ENCODE measurements at regions not wholly inside any gene's neighbourhood (a gene's known extent, or its start where the extent isn't known, plus 50 kb on each side); places are given as distances from the start of the nearest gene placed in this dataset.

- peaks cover 0 to 5% (median 4%) of the 10 kb centered on the region in 3 donors for H3K9me3 Mint-ChIP-seq
- Histone ChIP-seq H3K27ac (ENCODE audit: low read length) (no peak overlapping the region), H3K27me3 (replicated peaks in 1 of 2; ENCODE audit: control insufficient read depth in 2 of 2, extremely low read depth in 1 of 2, insufficient read depth in 2 of 2, low read length in 1 of 2) (peaks cover 0 to 13% of the 10 kb centered on the region in 2 experiments), H3K4me3 (ENCODE audit: control insufficient read depth in 1 of 2, extremely low read depth in 1 of 2, low read length in 1 of 2) (no peak overlapping the region), H3K4me1 (ENCODE audit: control insufficient read depth in 1 of 2, extremely low read depth in 1 of 2, insufficient read depth in 2 of 2, low read length in 2 of 2) (no peaks in the 10 kb centered on the region), H3K36me3 (ENCODE audit: control insufficient read depth in 2 of 2, extremely low read depth in 1 of 2, insufficient read depth in 1 of 2, low read length in 1 of 2) (no peaks in the 10 kb centered on the region), H3K9me3 (no peaks in the 10 kb centered on the region)
- POLR2A ChIA-PET: no interaction called here
- no peak for DNase-seq
- CTCF ChIA-PET: interaction anchor here in 1 of 2 donors (0.7 kb wide), 1 partner anchor 35 kb away, joined by 4 read pairs; no protein-coding TSS in a partner anchor
- peaks cover 18 to 29% of the 10 kb centered on the region in 2 donors for H3K27me3 Mint-ChIP-seq
- no peaks in the 10 kb centered on the region for H3K36me3 Mint-ChIP-seq
- WGBS (ENCODE audit: insufficient coverage): no CpG with 5 or more reads among the region's 8 CpGs
- no peaks in the 10 kb centered on the region for H3K4me1 Mint-ChIP-seq
- no peak for ATAC-seq (replicated peaks in 1 of 4)
- no peak overlapping the region for H3K27ac Mint-ChIP-seq
- no peak overlapping the region for H3K4me3 Mint-ChIP-seq
Observed at GRCh38 chr2:136492901-136493300, 272.4 kb upstream of the THSD7B start.

GRCh38 chr2:136490100-136490499 lies 275.2 kb upstream of the THSD7B start:
- DNase-seq (no peak), ATAC-seq (replicated peaks in 1 of 4) (no peak)
- Histone ChIP-seq H3K36me3 (ENCODE audit: control insufficient read depth in 2 of 2, extremely low read depth in 1 of 2, insufficient read depth in 1 of 2, low read length in 1 of 2) (no peaks in the 10 kb centered on the region), H3K4me3 (ENCODE audit: control insufficient read depth in 1 of 2, extremely low read depth in 1 of 2, low read length in 1 of 2) (no peak overlapping the region), H3K27me3 (replicated peaks in 1 of 2; ENCODE audit: control insufficient read depth in 2 of 2, extremely low read depth in 1 of 2, insufficient read depth in 2 of 2, low read length in 1 of 2) (peaks cover 0 to 6% of the 10 kb centered on the region in 2 experiments), H3K4me1 (ENCODE audit: control insufficient read depth in 1 of 2, extremely low read depth in 1 of 2, insufficient read depth in 2 of 2, low read length in 2 of 2) (no peaks in the 10 kb centered on the region), H3K27ac (ENCODE audit: low read length) (no peak overlapping the region), H3K9me3 (no peaks in the 10 kb centered on the region)
- H3K4me1 Mint-ChIP-seq: no peaks in the 10 kb centered on the region
- peaks cover 17 to 22% of the 10 kb centered on the region in 2 donors for H3K27me3 Mint-ChIP-seq
- ChIA-PET CTCF (no interaction called here), POLR2A (no interaction called here)
- no CpG with 5 or more reads among the region's 3 CpGs for WGBS (ENCODE audit: insufficient coverage)
- H3K36me3 Mint-ChIP-seq: no peaks in the 10 kb centered on the region
- H3K4me3 Mint-ChIP-seq: no peak overlapping the region
- no peak overlapping the region for H3K27ac Mint-ChIP-seq
- H3K9me3 Mint-ChIP-seq: peaks cover 0 to 5% (median 0%) of the 10 kb centered on the region in 3 donors

GRCh38 chr2:136487421-136487820 lies 277.9 kb upstream of the THSD7B start:
- Mint-ChIP-seq H3K4me1 (no peaks in the 10 kb centered on the region), H3K36me3 (no peaks in the 10 kb centered on the region), H3K4me3 (no peak overlapping the region), H3K27me3 (peaks cover 11 to 13% of the 10 kb centered on the region in 2 donors), H3K9me3 (peaks cover 0 to 5% (median 0%) of the 10 kb centered on the region in 3 donors), H3K27ac (no peak overlapping the region)
- Histone ChIP-seq H3K27ac (ENCODE audit: low read length) (no peak overlapping the region), H3K4me1 (ENCODE audit: control insufficient read depth in 1 of 2, extremely low read depth in 1 of 2, insufficient read depth in 2 of 2, low read length in 2 of 2) (no peaks in the 10 kb centered on the region), H3K27me3 (replicated peaks in 1 of 2; ENCODE audit: control insufficient read depth in 2 of 2, extremely low read depth in 1 of 2, insufficient read depth in 2 of 2, low read length in 1 of 2) (peaks cover 0 to 2% of the 10 kb centered on the region in 2 experiments), H3K36me3 (ENCODE audit: control insufficient read depth in 2 of 2, extremely low read depth in 1 of 2, insufficient read depth in 1 of 2, low read length in 1 of 2) (no peaks in the 10 kb centered on the region), H3K4me3 (ENCODE audit: control insufficient read depth in 1 of 2, extremely low read depth in 1 of 2, low read length in 1 of 2) (no peak overlapping the region), H3K9me3 (no peaks in the 10 kb centered on the region)
- ATAC-seq (replicated peaks in 1 of 4): no peak
- no peak for DNase-seq
- ChIA-PET CTCF (no interaction called here), POLR2A (no interaction called here)
- WGBS (ENCODE audit: insufficient coverage): no CpG with 5 or more reads among the region's 2 CpGs

- no peaks in the 10 kb centered on the region for H3K9me3 ChIP-seq
- no peaks in the 10 kb centered on the region for H3K4me1 ChIP-seq (ENCODE audit: control insufficient read depth in 1 of 2, extremely low read depth in 1 of 2, insufficient read depth in 2 of 2, low read length in 2 of 2)
- H3K9me3 Mint-ChIP-seq: peaks cover 0 to 5% (median 0%) of the 10 kb centered on the region in 3 donors
- H3K4me3 Mint-ChIP-seq: no peak overlapping the region
- no peaks in the 10 kb centered on the region for H3K36me3 Mint-ChIP-seq
- H3K4me1 Mint-ChIP-seq: no peaks in the 10 kb centered on the region
- ChIA-PET POLR2A (no interaction called here), CTCF (no interaction called here)
- ATAC-seq (replicated peaks in 1 of 4) (no peak), DNase-seq (no peak)
- H3K27me3 ChIP-seq (replicated peaks in 1 of 2; ENCODE audit: control insufficient read depth in 2 of 2, extremely low read depth in 1 of 2, insufficient read depth in 2 of 2, low read length in 1 of 2): no peaks in the 10 kb centered on the region
- H3K36me3 ChIP-seq (ENCODE audit: control insufficient read depth in 2 of 2, extremely low read depth in 1 of 2, insufficient read depth in 1 of 2, low read length in 1 of 2): no peaks in the 10 kb centered on the region
- no peak overlapping the region for H3K27ac Mint-ChIP-seq
- WGBS (ENCODE audit: insufficient coverage): 74% methylated on average over 3 of the region's 10 CpGs
- H3K27ac ChIP-seq (ENCODE audit: low read length): no peak overlapping the region
- peaks cover 7 to 11% of the 10 kb centered on the region in 2 donors for H3K27me3 Mint-ChIP-seq
- H3K4me3 ChIP-seq (ENCODE audit: control insufficient read depth in 1 of 2, extremely low read depth in 1 of 2, low read length in 1 of 2): no peak overlapping the region
Observed at GRCh38 chr2:136486115-136486514, 279.2 kb upstream of the THSD7B start.

GRCh38 chr2:136482966-136483365 lies 282.4 kb upstream of the THSD7B start:
- peaks cover 9 to 14% (median 12%) of the 10 kb centered on the region in 3 donors for H3K9me3 Mint-ChIP-seq
- H3K4me1 Mint-ChIP-seq: no peaks in the 10 kb centered on the region
- no peak overlapping the region for H3K4me3 Mint-ChIP-seq
- ChIA-PET CTCF (no interaction called here), POLR2A (no interaction called here)
- peaks cover 0 to 15% of the 10 kb centered on the region in 2 experiments for H3K27me3 ChIP-seq (replicated peaks in 1 of 2; ENCODE audit: control insufficient read depth in 2 of 2, extremely low read depth in 1 of 2, insufficient read depth in 2 of 2, low read length in 1 of 2)
- no peaks in the 10 kb centered on the region for H3K36me3 Mint-ChIP-seq
- 38% methylated on average over 1 of the region's 3 CpGs for WGBS (ENCODE audit: insufficient coverage)
- no peaks in the 10 kb centered on the region for H3K36me3 ChIP-seq (ENCODE audit: control insufficient read depth in 2 of 2, extremely low read depth in 1 of 2, insufficient read depth in 1 of 2, low read length in 1 of 2)
- no peak for DNase-seq
- no peak for ATAC-seq (replicated peaks in 1 of 4)
- H3K27ac ChIP-seq (ENCODE audit: low read length): no peak overlapping the region
- H3K4me1 ChIP-seq (ENCODE audit: control insufficient read depth in 1 of 2, extremely low read depth in 1 of 2, insufficient read depth in 2 of 2, low read length in 2 of 2): no peaks in the 10 kb centered on the region
- H3K27me3 Mint-ChIP-seq: peaks cover 3 to 7% of the 10 kb centered on the region in 2 donors
- H3K4me3 ChIP-seq (ENCODE audit: control insufficient read depth in 1 of 2, extremely low read depth in 1 of 2, low read length in 1 of 2): no peak overlapping the region
- no peak overlapping the region for H3K27ac Mint-ChIP-seq
- no peaks in the 10 kb centered on the region for H3K9me3 ChIP-seq

- H3K27ac ChIP-seq (ENCODE audit: low read length): no peak overlapping the region
- Mint-ChIP-seq H3K9me3 (peaks cover 12 to 20% (median 17%) of the 10 kb centered on the region in 3 donors), H3K4me1 (no peaks in the 10 kb centered on the region), H3K27ac (no peak overlapping the region), H3K27me3 (peaks cover under 1 to 8% of the 10 kb centered on the region in 2 donors), H3K36me3 (no peaks in the 10 kb centered on the region), H3K4me3 (no peak overlapping the region)
- H3K27me3 ChIP-seq (replicated peaks in 1 of 2; ENCODE audit: control insufficient read depth in 2 of 2, extremely low read depth in 1 of 2, insufficient read depth in 2 of 2, low read length in 1 of 2): peaks cover 0 to 15% of the 10 kb centered on the region in 2 experiments
- H3K4me1 ChIP-seq (ENCODE audit: control insufficient read depth in 1 of 2, extremely low read depth in 1 of 2, insufficient read depth in 2 of 2, low read length in 2 of 2): no peaks in the 10 kb centered on the region
- ChIA-PET CTCF (no interaction called here), POLR2A (interaction anchor here in 1 of 2 donors (0.6 kb wide), 1 partner anchor 142 kb away, joined by 3 read pairs; no protein-coding TSS in a partner anchor)
- 88% methylated on average over 2 of the region's 2 CpGs for WGBS (ENCODE audit: insufficient coverage)
- no peaks in the 10 kb centered on the region for H3K36me3 ChIP-seq (ENCODE audit: control insufficient read depth in 2 of 2, extremely low read depth in 1 of 2, insufficient read depth in 1 of 2, low read length in 1 of 2)
- H3K4me3 ChIP-seq (ENCODE audit: control insufficient read depth in 1 of 2, extremely low read depth in 1 of 2, low read length in 1 of 2): no peak overlapping the region
- H3K9me3 ChIP-seq: no peaks in the 10 kb centered on the region
- no peak for DNase-seq
- ATAC-seq (replicated peaks in 1 of 4): no peak
Observed at GRCh38 chr2:136482006-136482405, 283.3 kb upstream of the THSD7B start.

- Histone ChIP-seq H3K36me3 (ENCODE audit: control insufficient read depth in 2 of 2, extremely low read depth in 1 of 2, insufficient read depth in 1 of 2, low read length in 1 of 2) (no peaks in the 10 kb centered on the region), H3K9me3 (no peaks in the 10 kb centered on the region), H3K4me3 (ENCODE audit: control insufficient read depth in 1 of 2, extremely low read depth in 1 of 2, low read length in 1 of 2) (no peak overlapping the region), H3K27ac (ENCODE audit: low read length) (no peak overlapping the region), H3K27me3 (replicated peaks in 1 of 2; ENCODE audit: control insufficient read depth in 2 of 2, extremely low read depth in 1 of 2, insufficient read depth in 2 of 2, low read length in 1 of 2) (peaks cover 0 to 15% of the 10 kb centered on the region in 2 experiments), H3K4me1 (ENCODE audit: control insufficient read depth in 1 of 2, extremely low read depth in 1 of 2, insufficient read depth in 2 of 2, low read length in 2 of 2) (no peaks in the 10 kb centered on the region)
- DNase-seq (no peak), ATAC-seq (replicated peaks in 1 of 4) (no peak)
- CTCF ChIA-PET: no interaction called here
- 50% methylated on average over 2 of the region's 2 CpGs for WGBS (ENCODE audit: insufficient coverage)
- Mint-ChIP-seq H3K36me3 (no peaks in the 10 kb centered on the region), H3K9me3 (peaks cover 12 to 22% (median 20%) of the 10 kb centered on the region in 3 donors), H3K4me3 (no peak overlapping the region), H3K27ac (no peak overlapping the region), H3K4me1 (no peaks in the 10 kb centered on the region), H3K27me3 (peaks cover 5 to 7% of the 10 kb centered on the region in 2 donors)
- POLR2A ChIA-PET: no interaction called here
Observed at GRCh38 chr2:136479696-136480095, 285.6 kb upstream of the THSD7B start.

Measured in T-cell (primary cell).